ENCODE measurements at regions not wholly inside any gene's neighbourhood (a gene's known extent, or its start where the extent isn't known, plus 50 kb on each side); places are given as distances from the start of the nearest gene placed in this dataset.

DNA sequence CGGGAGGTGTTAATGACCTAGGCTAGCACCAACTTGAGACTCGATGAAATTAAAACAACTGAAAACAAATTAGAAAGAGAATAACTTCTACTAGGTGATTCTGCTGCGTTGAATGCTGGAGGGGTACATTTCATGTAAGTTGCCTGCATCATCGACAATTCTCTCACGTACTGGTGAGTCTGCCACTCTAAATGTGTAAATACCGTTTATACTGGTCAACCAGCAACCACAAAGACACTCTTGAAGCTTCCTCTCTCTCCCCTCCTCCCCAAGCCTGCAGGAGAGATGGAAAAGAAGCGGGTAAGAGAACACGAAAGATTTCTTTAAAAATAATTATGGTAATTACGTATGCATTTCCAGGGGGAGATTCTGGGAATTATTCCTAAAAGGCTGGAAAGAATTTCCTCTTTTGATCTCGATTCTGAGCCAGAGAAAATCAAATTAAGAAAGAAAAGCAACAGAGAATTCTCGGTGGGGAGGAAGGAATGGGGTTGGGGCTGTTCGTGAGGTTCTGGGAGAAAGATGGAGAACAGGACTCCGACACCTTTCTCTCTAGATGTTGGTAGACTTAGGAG is 68.6 kb upstream of the MRTFB start:
- Histone ChIP-seq H3K9me3 (ENCODE audit: control insufficient read depth in 4 of 4, insufficient read depth in 3 of 4, low read length in 3 of 4) (no peaks in the 10 kb centered on the region), H3K9ac (ENCODE audit: insufficient read depth in 1 of 2, low read length in 2 of 2) (no peak overlapping the region), H3K27me3 (ENCODE audit: control insufficient read depth in 3 of 3, insufficient read depth in 3 of 3, low read length in 2 of 3) (peaks cover 0 to 2% (median 0%) of the 10 kb centered on the region in 3 donors), H3K4me1 (ENCODE audit: control insufficient read depth in 5 of 5, insufficient read depth in 5 of 5, low read length in 5 of 5) (peaks cover 0 to 20% (median 3%) of the 10 kb centered on the region in 5 donors), H3K27ac (ENCODE audit: low read depth in 1 of 2, low read length in 1 of 2) (no peak overlapping the region), H3K36me3 (ENCODE audit: control insufficient read depth in 4 of 4, insufficient read depth in 4 of 4, low read length in 4 of 4) (no peaks in the 10 kb centered on the region), H3K4me3 (no peak overlapping the region)
- TF ChIP-seq, protein P1, sequence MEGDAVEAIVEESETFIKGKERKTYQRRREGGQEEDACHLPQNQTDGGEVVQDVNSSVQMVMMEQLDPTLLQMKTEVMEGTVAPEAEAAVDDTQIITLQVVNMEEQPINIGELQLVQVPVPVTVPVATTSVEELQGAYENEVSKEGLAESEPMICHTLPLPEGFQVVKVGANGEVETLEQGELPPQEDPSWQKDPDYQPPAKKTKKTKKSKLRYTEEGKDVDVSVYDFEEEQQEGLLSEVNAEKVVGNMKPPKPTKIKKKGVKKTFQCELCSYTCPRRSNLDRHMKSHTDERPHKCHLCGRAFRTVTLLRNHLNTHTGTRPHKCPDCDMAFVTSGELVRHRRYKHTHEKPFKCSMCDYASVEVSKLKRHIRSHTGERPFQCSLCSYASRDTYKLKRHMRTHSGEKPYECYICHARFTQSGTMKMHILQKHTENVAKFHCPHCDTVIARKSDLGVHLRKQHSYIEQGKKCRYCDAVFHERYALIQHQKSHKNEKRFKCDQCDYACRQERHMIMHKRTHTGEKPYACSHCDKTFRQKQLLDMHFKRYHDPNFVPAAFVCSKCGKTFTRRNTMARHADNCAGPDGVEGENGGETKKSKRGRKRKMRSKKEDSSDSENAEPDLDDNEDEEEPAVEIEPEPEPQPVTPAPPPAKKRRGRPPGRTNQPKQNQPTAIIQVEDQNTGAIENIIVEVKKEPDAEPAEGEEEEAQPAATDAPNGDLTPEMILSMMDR (IDR thresholded peaks at IDR 0.05; ENCODE audit: control extremely low read depth, extremely low read depth) = no peak
- 56 to 63% methylated on average over 13 of the region's 13 CpGs for whole genome bisulfite sequencing, 2 donors
- ATAC-seq (ENCODE audit: insufficient read depth, low FRiP score) = no peak
- DNase-seq = no peak

DNA sequence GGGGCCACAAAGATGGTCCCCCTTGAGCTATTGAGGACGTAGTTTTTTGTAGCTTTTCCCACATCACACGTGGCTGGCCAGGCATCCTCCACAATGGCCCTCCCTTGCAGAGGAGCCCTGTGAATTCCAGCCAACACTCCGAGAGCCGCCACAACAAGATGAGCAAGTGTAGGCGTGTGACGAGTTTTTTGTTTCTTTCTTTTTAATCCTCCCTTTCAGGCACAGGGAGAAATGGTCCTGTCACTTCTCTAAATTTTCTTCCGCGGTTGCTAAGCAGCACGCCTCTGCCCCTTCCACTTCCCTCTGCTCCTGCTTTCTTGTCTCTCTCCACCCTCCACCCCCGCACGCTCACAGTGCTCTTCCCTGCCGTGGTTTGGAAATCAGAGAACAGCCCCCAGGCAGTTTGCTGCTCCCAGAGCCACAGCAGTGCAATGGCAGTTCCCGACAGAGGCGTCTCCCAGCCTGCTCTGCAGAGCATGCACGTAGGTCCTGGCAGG is 68.0 kb upstream of the MRTFB start:
- peaks cover 0 to 20% (median 3%) of the 10 kb centered on the region in 5 donors for H3K4me1 ChIP-seq (ENCODE audit: control insufficient read depth in 5 of 5, insufficient read depth in 5 of 5, low read length in 5 of 5)
- H3K36me3 ChIP-seq (ENCODE audit: control insufficient read depth in 4 of 4, insufficient read depth in 4 of 4, low read length in 4 of 4) = no peaks in the 10 kb centered on the region
- TF ChIP-seq, protein P1 (IDR thresholded peaks at IDR 0.05; ENCODE audit: control extremely low read depth, extremely low read depth) = no peak
- WGBS, 2 donors = 5 to 6% methylated on average over 15 of the region's 15 CpGs
- no peaks in the 10 kb centered on the region for H3K9me3 ChIP-seq (ENCODE audit: control insufficient read depth in 4 of 4, insufficient read depth in 3 of 4, low read length in 3 of 4)
- peak overlapping the region in 1 of 2 donors; percentile 67 for H3K9ac ChIP-seq (ENCODE audit: insufficient read depth in 1 of 2, low read length in 2 of 2)
- peaks cover 0 to 2% (median 0%) of the 10 kb centered on the region in 3 donors for H3K27me3 ChIP-seq (ENCODE audit: control insufficient read depth in 3 of 3, insufficient read depth in 3 of 3, low read length in 2 of 3)
- ATAC-seq (ENCODE audit: insufficient read depth, low FRiP score) (peak; percentile 60), DNase-seq (peak; percentile 61 to 72 (median 68))
- peak overlapping the region; percentile 44 to 49 for H3K27ac ChIP-seq (ENCODE audit: low read depth in 1 of 2, low read length in 1 of 2)
- peak overlapping the region; percentile 10 for H3K4me3 ChIP-seq

DNA sequence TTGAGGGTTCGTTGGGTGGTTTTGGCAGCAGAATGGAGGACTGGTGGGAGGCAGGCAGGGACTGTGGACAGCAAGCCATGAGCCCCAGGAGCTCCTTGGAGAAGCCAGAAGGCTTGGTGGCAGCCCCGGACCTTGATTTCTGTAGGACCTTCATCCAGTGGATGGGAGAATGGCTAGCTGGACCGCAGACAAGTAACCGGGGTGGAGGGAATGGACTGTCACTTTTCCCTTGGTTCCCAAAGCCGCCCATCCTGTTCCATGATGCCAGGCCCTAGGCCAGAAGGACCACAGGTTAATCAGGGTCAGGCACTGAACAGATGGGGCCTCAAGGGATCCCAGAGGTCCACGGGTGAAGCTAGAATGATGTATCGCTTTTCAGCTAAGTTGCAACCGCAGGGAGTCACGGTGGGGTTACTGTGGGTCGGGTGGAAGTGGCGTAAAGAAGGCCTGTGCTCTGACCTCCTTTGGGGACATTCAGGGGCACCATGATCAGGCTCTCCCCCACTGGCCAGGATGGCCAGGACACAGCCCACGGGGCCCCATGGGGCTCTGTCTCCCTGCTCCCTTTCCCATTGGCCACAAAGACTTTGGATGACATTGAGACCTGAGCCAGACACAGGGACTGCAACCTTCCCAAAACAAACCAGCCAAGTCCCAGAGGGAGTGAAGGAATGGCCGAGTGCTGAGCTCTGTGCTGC is 66.9 kb upstream of the MRTFB start:
- Histone ChIP-seq H3K27me3 (ENCODE audit: control insufficient read depth in 3 of 3, insufficient read depth in 3 of 3, low read length in 2 of 3) (peaks cover 0 to 8% (median 0%) of the 10 kb centered on the region in 3 donors), H3K4me3 (no peak overlapping the region), H3K9ac (ENCODE audit: insufficient read depth in 1 of 2, low read length in 2 of 2) (no peak overlapping the region), H3K9me3 (ENCODE audit: control insufficient read depth in 4 of 4, insufficient read depth in 3 of 4, low read length in 3 of 4) (no peaks in the 10 kb centered on the region), H3K4me1 (ENCODE audit: control insufficient read depth in 5 of 5, insufficient read depth in 5 of 5, low read length in 5 of 5) (peaks cover 0 to 20% (median 3%) of the 10 kb centered on the region in 5 donors), H3K36me3 (ENCODE audit: control insufficient read depth in 4 of 4, insufficient read depth in 4 of 4, low read length in 4 of 4) (no peaks in the 10 kb centered on the region), H3K27ac (ENCODE audit: low read depth in 1 of 2, low read length in 1 of 2) (peak overlapping the region in 1 of 2 donors; percentile 65)
- TF ChIP-seq, protein P1 (IDR thresholded peaks at IDR 0.05; ENCODE audit: control extremely low read depth, extremely low read depth) = no peak
- WGBS, 2 donors = 90 to 94% methylated on average over 13 of the region's 13 CpGs
- DNase-seq = no peak
- no peak for ATAC-seq (ENCODE audit: insufficient read depth, low FRiP score)
